ENCODE measurements at regions not wholly inside any gene's neighbourhood (a gene's known extent, or its start where the extent isn't known, plus 50 kb on each side); places are given as distances from the start of the nearest gene placed in this dataset.

DNA sequence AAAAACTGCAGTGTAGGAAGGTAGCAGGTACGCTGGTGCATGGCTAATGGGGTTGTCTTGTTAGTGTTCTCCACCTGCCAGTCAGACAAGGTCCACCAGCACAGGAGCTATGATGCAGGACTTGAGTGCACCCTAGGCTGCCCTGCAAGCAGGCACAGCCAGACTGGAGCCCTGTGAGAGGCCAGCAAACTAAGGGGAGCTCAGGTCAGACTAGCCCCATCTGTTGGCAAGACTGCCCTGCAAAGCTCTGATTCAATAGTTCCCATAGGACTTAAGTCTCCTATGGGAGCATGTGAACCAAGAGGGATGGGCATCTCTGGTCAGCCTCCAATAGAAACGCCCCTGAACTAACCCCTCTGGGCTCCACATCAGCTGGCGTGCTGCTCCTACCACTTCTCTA is 1307.3 kb downstream of the C4orf33 start:
- H3K9ac ChIP-seq (ENCODE audit: control insufficient read depth, insufficient read depth, low read length), result no peak overlapping the region
- no peaks in the 10 kb centered on the region for H3K79me2 ChIP-seq (ENCODE audit: control insufficient read depth, insufficient read depth, low read length)
- TF ChIP-seq SMAD5 (IDR thresholded peaks at IDR 0.05; ENCODE audit: low read depth) (no peak), POLR2AphosphoS5 (IDR thresholded peaks at IDR 0.05; ENCODE audit: low read length) (no peak)
- intact Hi-C loops (cut with micrococcal nuclease; ENCODE audit: unreplicated experiment), result no loop called here
- 0% methylated on average over 3 of the region's 3 CpGs for WGBS (ENCODE audit: insufficient coverage, insufficient replicate concordance, low lambda C conversion rate, missing lambda C conversion rate)
- no peaks in the 10 kb centered on the region for H3K27me3 ChIP-seq (replicated peaks in 1 of 2; ENCODE audit: control insufficient read depth in 2 of 2, insufficient read depth in 2 of 2, low read length in 1 of 2)
- FAIRE-seq (no peak), ATAC-seq (no peak), DNase-seq (ENCODE audit: low read depth, low spot score) (no peak)
- RAD21 ChIA-PET (ENCODE audit: unreplicated experiment), result no interaction called here
- H3K4me2 ChIP-seq (ENCODE audit: control insufficient read depth, insufficient read depth), result no peak overlapping the region
- no peaks in the 10 kb centered on the region for H3K9me3 ChIP-seq (replicated peaks; ENCODE audit: control insufficient read depth, insufficient read depth, low read length)
- no peaks in the 10 kb centered on the region for H4K20me1 ChIP-seq (ENCODE audit: control insufficient read depth, insufficient read depth)
- no peak overlapping the region for H3K4me3 ChIP-seq
- SMC1A ChIA-PET (ENCODE audit: uncharacterized antibody, unreplicated experiment), result interaction anchor here (1.0 kb wide), 1 partner anchor 11 kb away, joined by 3 read pairs; no protein-coding TSS in a partner anchor
- no peak overlapping the region for H2AFZ ChIP-seq (ENCODE audit: control insufficient read depth, low read depth, low read length)
- no TSS peak for BruUV-seq (replicated peaks)
- in situ Hi-C loops (cut with MboI), result no loop called here
- CTCF ChIA-PET, result interaction anchor here (0.8 kb wide), 1 partner anchor 13 kb away, joined by 3 read pairs; no protein-coding TSS in a partner anchor
- H3K36me3 ChIP-seq (ENCODE audit: control insufficient read depth in 2 of 2, insufficient read depth in 2 of 2, low read length in 1 of 2), result no peaks in the 10 kb centered on the region
- POLR2A ChIA-PET, result no interaction called here
- H3K4me1 ChIP-seq (ENCODE audit: control insufficient read depth, insufficient read depth, low read length), result no peaks in the 10 kb centered on the region
- H3K27ac ChIP-seq (ENCODE audit: control insufficient read depth, insufficient read depth), result no peak overlapping the region

GRCh38 chr4:130416228-130416627 is 1320.3 kb downstream of the C4orf33 start:
- FAIRE-seq, result no peak
- intact Hi-C loops (cut with micrococcal nuclease; ENCODE audit: unreplicated experiment), result no loop called here
- ChIA-PET RAD21 (ENCODE audit: unreplicated experiment) (no interaction called here), CTCF (no interaction called here), POLR2A (no interaction called here), SMC1A (ENCODE audit: uncharacterized antibody, unreplicated experiment) (no interaction called here)
- Histone ChIP-seq H3K4me1 (ENCODE audit: control insufficient read depth, insufficient read depth, low read length) (no peaks in the 10 kb centered on the region), H3K79me2 (ENCODE audit: control insufficient read depth, insufficient read depth, low read length) (no peaks in the 10 kb centered on the region), H3K27ac (ENCODE audit: control insufficient read depth, insufficient read depth) (no peak overlapping the region), H3K36me3 (ENCODE audit: control insufficient read depth in 2 of 2, insufficient read depth in 2 of 2, low read length in 1 of 2) (no peaks in the 10 kb centered on the region), H2AFZ (ENCODE audit: control insufficient read depth, low read depth, low read length) (no peak overlapping the region), H3K4me2 (ENCODE audit: control insufficient read depth, insufficient read depth) (no peak overlapping the region), H3K9ac (ENCODE audit: control insufficient read depth, insufficient read depth, low read length) (no peak overlapping the region), H3K4me3 (no peak overlapping the region), H4K20me1 (ENCODE audit: control insufficient read depth, insufficient read depth) (no peaks in the 10 kb centered on the region), H3K27me3 (replicated peaks in 1 of 2; ENCODE audit: control insufficient read depth in 2 of 2, insufficient read depth in 2 of 2, low read length in 1 of 2) (no peaks in the 10 kb centered on the region), H3K9me3 (replicated peaks; ENCODE audit: control insufficient read depth, insufficient read depth, low read length) (no peaks in the 10 kb centered on the region)
- BruUV-seq (replicated peaks), result no TSS peak
- 0% methylated on average over 1 of the region's 1 CpG for WGBS (ENCODE audit: insufficient coverage, insufficient replicate concordance, low lambda C conversion rate, missing lambda C conversion rate)
- no peak for DNase-seq (ENCODE audit: low read depth, low spot score)
- in situ Hi-C loops (cut with MboI), result no loop called here
- ATAC-seq, result no peak
- TF ChIP-seq WRNIP1 (IDR thresholded peaks at IDR 0.05; ENCODE audit: borderline replicate concordance, low read depth, low read length) (no peak), IKZF1 (conservative IDR thresholded peaks at IDR 0.05) (no peak), CUX1 (IDR thresholded peaks at IDR 0.05; ENCODE audit: insufficient replicate concordance, low read depth, low read length) (no peak), RCOR1 (conservative IDR thresholded peaks at IDR 0.05; ENCODE audit: low read depth, low read length) (no peak), BMI1 (IDR thresholded peaks at IDR 0.05; ENCODE audit: borderline replicate concordance) (no peak), CREM (IDR thresholded peaks at IDR 0.05; ENCODE audit: low read depth) (no peak), NR2C1 (IDR thresholded peaks at IDR 0.05) (no peak), DPF2 (IDR thresholded peaks at IDR 0.05) (no peak)
- TF ChIP-seq, protein P1, sequence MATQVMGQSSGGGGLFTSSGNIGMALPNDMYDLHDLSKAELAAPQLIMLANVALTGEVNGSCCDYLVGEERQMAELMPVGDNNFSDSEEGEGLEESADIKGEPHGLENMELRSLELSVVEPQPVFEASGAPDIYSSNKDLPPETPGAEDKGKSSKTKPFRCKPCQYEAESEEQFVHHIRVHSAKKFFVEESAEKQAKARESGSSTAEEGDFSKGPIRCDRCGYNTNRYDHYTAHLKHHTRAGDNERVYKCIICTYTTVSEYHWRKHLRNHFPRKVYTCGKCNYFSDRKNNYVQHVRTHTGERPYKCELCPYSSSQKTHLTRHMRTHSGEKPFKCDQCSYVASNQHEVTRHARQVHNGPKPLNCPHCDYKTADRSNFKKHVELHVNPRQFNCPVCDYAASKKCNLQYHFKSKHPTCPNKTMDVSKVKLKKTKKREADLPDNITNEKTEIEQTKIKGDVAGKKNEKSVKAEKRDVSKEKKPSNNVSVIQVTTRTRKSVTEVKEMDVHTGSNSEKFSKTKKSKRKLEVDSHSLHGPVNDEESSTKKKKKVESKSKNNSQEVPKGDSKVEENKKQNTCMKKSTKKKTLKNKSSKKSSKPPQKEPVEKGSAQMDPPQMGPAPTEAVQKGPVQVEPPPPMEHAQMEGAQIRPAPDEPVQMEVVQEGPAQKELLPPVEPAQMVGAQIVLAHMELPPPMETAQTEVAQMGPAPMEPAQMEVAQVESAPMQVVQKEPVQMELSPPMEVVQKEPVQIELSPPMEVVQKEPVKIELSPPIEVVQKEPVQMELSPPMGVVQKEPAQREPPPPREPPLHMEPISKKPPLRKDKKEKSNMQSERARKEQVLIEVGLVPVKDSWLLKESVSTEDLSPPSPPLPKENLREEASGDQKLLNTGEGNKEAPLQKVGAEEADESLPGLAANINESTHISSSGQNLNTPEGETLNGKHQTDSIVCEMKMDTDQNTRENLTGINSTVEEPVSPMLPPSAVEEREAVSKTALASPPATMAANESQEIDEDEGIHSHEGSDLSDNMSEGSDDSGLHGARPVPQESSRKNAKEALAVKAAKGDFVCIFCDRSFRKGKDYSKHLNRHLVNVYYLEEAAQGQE (IDR thresholded peaks at IDR 0.05; ENCODE audit: low read depth, low read length), result no peak

All from GM12878 (cell line).